VCaP (cell line): ENCODE measurements at regions not wholly inside any gene's neighbourhood (a gene's known extent, or its start where the extent isn't known, plus 50 kb on each side); places are given as distances from the start of the nearest gene placed in this dataset.
"Not testable (repeated sequence)": the region's sequence is repeated elsewhere in the genome, so short reads cannot be mapped to it uniquely, and the experiment has no call there.

Experiments
- H3K27ac ChIP-seq: fragments of 450-650 bp; 2 replicates; pipeline ENCODE4 v1.5.1; 2017
- TF ChIP-seq, protein P1 (sequence below): fragments of 450-650 bp; conservative IDR thresholded peaks from 2 replicates; pipeline ENCODE4 v1.5.1; 2017; ENCODE audit warnings: mild to moderate bottlenecking, moderate library complexity

DNA sequence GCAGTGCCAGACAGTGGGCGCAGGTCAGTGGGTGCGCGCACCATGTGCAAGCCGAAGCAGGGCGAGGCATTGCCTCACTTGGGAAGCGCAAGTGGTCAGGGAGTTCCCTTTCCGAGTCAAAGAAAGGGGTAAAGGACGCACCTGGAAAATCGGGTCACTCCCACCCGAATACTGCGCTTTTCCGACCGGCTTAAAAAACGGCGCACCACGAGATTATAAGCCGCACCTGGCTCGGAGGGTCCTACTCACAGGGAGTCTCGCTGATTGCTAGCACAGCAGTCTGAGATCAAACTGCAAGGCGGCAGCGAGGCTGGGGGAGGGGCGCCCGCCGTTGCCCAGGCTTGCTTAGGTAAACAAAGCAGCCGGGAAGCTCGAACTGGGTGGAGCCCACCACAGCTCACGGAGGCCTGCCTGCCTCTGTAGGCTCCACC is 77.9 kb downstream of the NR4A2 start:
- peak overlapping the region; percentile 90 for H3K27ac ChIP-seq

DNA sequence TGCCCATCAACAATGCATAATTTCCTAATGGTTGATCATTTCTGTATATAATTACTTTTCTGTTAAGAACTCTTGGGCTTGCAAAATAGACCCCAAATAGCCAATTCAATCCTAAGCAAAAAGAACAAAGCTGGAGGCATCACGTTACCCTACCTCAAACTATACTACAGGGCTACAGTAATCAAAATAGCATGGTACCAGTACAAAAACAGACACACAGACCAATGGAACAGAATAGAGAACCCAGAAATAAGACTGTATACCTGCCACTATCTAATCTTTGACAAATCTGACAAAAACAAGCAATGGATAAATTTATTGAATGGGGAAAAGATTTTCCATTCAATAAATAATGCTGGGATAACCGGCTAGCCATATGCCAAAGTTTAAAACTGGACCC is 78.8 kb downstream of the NR4A2 start:
- TF ChIP-seq, protein P1, sequence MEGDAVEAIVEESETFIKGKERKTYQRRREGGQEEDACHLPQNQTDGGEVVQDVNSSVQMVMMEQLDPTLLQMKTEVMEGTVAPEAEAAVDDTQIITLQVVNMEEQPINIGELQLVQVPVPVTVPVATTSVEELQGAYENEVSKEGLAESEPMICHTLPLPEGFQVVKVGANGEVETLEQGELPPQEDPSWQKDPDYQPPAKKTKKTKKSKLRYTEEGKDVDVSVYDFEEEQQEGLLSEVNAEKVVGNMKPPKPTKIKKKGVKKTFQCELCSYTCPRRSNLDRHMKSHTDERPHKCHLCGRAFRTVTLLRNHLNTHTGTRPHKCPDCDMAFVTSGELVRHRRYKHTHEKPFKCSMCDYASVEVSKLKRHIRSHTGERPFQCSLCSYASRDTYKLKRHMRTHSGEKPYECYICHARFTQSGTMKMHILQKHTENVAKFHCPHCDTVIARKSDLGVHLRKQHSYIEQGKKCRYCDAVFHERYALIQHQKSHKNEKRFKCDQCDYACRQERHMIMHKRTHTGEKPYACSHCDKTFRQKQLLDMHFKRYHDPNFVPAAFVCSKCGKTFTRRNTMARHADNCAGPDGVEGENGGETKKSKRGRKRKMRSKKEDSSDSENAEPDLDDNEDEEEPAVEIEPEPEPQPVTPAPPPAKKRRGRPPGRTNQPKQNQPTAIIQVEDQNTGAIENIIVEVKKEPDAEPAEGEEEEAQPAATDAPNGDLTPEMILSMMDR: no peak
- H3K27ac ChIP-seq: peak overlapping the region; percentile 90

DNA sequence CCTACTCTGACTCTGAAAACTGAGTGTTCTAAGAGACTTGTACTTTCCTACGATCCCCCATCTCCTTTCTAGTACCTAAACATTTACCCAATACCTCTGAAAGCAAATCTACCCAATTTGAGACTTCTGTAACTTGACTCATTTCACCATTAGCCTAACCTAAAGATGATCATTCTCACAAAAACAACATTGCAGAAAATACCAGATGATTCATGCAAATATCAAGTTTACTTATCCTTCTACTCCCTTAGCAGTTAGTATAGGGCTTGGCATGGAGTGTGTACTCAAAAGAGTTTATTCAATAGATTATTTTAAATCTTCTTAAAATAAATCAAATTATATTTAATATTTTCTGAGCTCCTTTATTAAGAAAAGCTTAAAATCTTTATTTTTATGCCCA is 89.6 kb downstream of the NR4A2 start:
- no peak overlapping the region for H3K27ac ChIP-seq
- TF ChIP-seq, protein P1: no peak

DNA sequence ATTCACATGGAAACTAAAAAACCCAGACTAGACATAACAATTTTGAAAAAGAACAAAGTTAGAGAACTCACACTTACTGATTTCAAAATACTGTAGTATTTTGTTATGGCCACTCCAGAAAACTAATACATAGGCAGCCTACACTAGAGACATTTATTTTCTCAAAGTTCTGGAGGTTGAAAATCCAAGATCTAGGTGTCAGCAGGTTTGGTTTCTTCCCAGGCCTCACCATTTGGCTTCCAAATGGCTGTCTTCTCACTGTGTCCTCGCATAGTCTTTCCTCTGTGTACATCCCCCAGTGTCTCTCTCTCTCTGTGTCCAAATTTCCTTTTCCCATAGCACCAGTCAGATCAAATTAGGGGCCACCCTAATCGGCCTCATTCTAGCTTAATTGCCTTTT is 95.0 kb downstream of the NR4A2 start:
- TF ChIP-seq, protein P1: no peak

DNA sequence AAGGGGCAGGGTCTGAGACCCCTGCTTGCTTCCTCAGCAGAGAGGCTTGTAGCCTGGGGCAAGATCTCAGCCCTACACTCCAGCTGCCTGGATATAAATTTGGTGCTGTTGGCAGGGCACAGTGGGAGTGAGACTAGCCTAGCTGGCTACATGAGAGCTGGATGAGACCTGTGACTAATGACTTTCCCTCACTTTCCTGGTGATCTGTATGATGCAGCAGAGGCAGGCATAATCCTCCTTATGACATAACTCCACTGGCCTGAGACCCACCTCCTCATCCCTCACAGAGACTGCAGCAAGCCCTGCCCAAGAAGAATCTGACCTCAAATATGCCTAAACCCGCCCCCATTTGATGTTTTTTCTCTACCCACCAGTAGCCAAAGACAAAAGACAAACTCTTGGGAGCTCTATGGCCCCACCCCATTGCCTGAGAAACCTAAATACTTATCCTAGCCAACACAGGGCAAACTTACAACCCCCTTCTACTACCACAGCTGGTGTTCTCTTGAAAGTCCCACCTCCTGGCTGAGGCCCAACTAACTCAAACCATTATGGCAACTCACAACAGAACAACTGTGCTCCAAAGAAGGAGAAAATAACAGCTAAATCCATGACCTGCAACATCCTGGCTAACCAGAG is 102.7 kb downstream of the NR4A2 start:
- H3K27ac ChIP-seq: no peak overlapping the region
- TF ChIP-seq, protein P1: no peak

More for the DNA sequence above, 95.0 kb downstream of the NR4A2 start:
- no peak overlapping the region for H3K27ac ChIP-seq

DNA sequence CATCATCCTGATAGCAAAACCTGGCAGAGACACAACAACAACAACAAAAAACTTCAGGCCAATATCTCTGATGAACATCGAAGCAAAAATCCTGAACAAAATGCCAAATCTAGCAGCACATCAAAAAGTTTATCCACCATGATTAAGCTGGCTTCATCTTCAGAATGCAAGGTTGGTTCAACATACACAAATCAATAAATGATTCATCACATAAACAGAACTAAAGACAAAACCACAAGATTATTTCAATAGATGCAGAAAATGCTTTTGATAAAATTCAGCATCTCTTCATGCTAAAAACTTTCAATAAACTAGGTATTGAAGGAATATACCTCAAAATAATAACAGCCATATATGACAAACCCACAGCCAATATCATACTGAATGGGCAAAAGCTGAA is 109.2 kb downstream of the NR4A2 start:
- H3K27ac ChIP-seq: not testable (repeated sequence)

DNA sequence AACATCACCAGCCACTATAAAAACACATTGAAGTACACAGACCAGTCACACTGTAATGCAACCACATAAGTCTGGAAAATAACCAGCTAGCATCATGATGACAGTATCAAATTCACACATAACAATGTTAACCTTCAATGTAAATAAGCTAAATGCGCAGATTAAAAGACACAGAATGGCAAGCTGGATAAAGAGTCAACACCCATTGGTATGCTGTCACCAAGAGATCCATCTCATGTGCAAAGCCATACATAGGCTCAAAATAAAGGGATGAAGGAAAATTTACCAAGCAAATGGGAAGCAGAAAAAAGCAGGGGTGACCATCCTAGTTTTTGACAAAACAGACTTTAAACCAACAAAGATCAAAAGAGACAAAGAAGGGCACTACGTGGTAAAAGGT is 110.8 kb downstream of the NR4A2 start:
- TF ChIP-seq, protein P1: no peak
- H3K27ac ChIP-seq: no peak overlapping the region

DNA sequence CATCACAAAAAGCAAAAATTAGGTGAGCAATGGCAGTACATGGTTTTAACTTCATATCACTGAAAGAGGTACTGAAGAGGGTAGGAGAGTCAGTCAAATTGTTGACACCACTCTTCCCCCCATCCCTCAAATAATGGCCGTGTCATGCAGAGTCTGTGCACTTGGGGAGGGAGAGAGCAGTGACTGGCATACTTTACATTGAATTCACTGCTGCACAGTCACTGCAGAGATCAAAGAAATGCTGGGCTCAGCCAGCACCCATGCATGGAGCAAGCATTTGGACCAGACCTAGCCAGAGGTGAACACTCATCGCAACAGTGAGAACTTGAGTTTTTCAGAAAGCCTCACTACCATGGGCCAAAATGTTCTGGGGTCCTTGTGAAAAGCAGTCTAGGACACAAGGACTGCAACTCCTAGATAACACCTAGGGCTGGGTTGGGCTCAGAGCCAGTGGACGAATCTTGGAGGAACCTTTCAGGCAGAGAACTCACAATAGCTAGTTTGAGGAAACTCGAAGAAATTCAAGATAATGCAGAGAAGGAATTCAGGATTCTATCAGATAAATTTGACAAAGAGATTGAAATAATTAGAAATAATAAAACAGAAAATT is 112.9 kb downstream of the NR4A2 start:
- H3K27ac ChIP-seq: no peak overlapping the region
- TF ChIP-seq, protein P1: no peak
